K562 (cell line): ENCODE measurements at regions not wholly inside any gene's neighbourhood (a gene's known extent, or its start where the extent isn't known, plus 50 kb on each side); places are given as distances from the start of the nearest gene placed in this dataset.

ENCODE experiments used
- ARID1B ChIP-seq: fragments of 450-650 bp; IDR thresholded peaks from 2 replicates; pipeline ENCODE4 v1.6.1; 2016; ENCODE audit warnings: antibody characterized with exemption, mild to moderate bottlenecking, inconsistent platforms
- ARID2 ChIP-seq: fragments of 450-650 bp; IDR thresholded peaks from 2 replicates; pipeline ENCODE4 v1.6.1; 2017; ENCODE audit warnings: antibody characterized with exemption, mild to moderate bottlenecking
- BHLHE40 ChIP-seq: IDR thresholded peaks from 2 replicates; pipeline ENCODE4 v1.6.1; 2011; ENCODE audit warnings: low read length, improper control_type of control experiment
- DACH1 ChIP-seq: fragments of 450-650 bp; IDR thresholded peaks from 2 replicates; pipeline ENCODE4 v1.6.1; 2018; ENCODE audit not compliant: partially characterized antibody
- KAT7 ChIP-seq: sonication (generic); formaldehyde crosslinking; IDR thresholded peaks from 2 replicates; pipeline ENCODE4 v1.8.0; 2022; ENCODE audit warnings: missing genetic modification reagents, mild to moderate bottlenecking, borderline replicate concordance
- MAFK ChIP-seq: IDR thresholded peaks from 2 replicates; pipeline ENCODE4 v1.6.1; 2011; ENCODE audit warnings: low read length, improper control_type of control experiment
- MCM7 ChIP-seq, 2 experiments: fragments of 450-650 bp; IDR thresholded peaks; 2 replicates each; pipeline ENCODE4 v1.6.1; 2016 to 2018
- MEF2D ChIP-seq: conservative IDR thresholded peaks from 2 replicates; pipeline ENCODE4 v1.6.1; 2016; ENCODE audit warnings: low read depth, missing genetic modification characterization, missing compliant biosample characterization
- NFIC ChIP-seq: fragments of 450-650 bp; IDR thresholded peaks from 2 replicates; pipeline ENCODE4 v1.6.1; 2017; ENCODE audit warnings: mild to moderate bottlenecking, inconsistent platforms
- NR2C2 ChIP-seq, 2 experiments: fragments of 200-800 bp in 1 of 2; sonication (Bioruptor generic) in 1 of 2; sonication (generic) in 1 of 2; formaldehyde crosslinking in 1 of 2; IDR thresholded peaks; 2 replicates each; pipeline versions ENCODE4 v1.6.1 to v1.8.0; 2016 to 2022; ENCODE audit warnings: mild to moderate bottlenecking in 1 of 2, missing compliant biosample characterization in 1 of 2, missing genetic modification characterization in 1 of 2, missing genetic modification reagents in 1 of 2
- PHF20 ChIP-seq: fragments of 450-650 bp; IDR thresholded peaks from 2 replicates; pipeline ENCODE4 v1.6.1; 2018; ENCODE audit not compliant: partially characterized antibody
- PHF21A ChIP-seq: fragments of 450-650 bp; IDR thresholded peaks from 2 replicates; pipeline ENCODE4 v1.6.1; 2017; ENCODE audit warnings: low read depth, borderline replicate concordance
- SMAD4 ChIP-seq: fragments of 250-450 bp; sonication (Bioruptor Pico); conservative IDR thresholded peaks from 2 replicates; pipeline ENCODE4 v1.8.0; 2021; ENCODE audit warnings: inconsistent platforms, mild to moderate bottlenecking, moderate library complexity
- SOX6 ChIP-seq: fragments of 450-650 bp; IDR thresholded peaks from 2 replicates; pipeline ENCODE4 v1.6.1; 2014; ENCODE audit warnings: mild to moderate bottlenecking
- SRSF3 ChIP-seq: fragments of 200-400 bp; formaldehyde crosslinking; IDR thresholded peaks from 2 replicates; pipeline ENCODE4 v1.6.1; 2016; ENCODE audit warnings: mild to moderate bottlenecking, low read length, moderate library complexity; ENCODE audit not compliant: insufficient read depth
- ZNF695 ChIP-seq: fragments of 450-650 bp; formaldehyde crosslinking; IDR thresholded peaks from 2 replicates; pipeline ENCODE4 v1.4.0; 2020; ENCODE audit warnings: mild to moderate bottlenecking, moderate library complexity
- ZNF717 ChIP-seq: fragments of 250-450 bp; sonication (Bioruptor Pico); IDR thresholded peaks from 2 replicates; pipeline ENCODE4 v1.5.0; 2021
- ZNF764 ChIP-seq: fragments of 250-450 bp; sonication (Bioruptor Pico); IDR thresholded peaks from 2 replicates; pipeline ENCODE4 v1.4.0; 2020; ENCODE audit warnings: low read depth, mild to moderate bottlenecking, moderate library complexity
- TF ChIP-seq, protein P1 (sequence below), 2 experiments: fragments of 450-650 bp; IDR thresholded peaks; 2 replicates each; pipeline ENCODE4 v1.6.1; 2016; ENCODE audit warnings: mild to moderate bottlenecking in 2 of 2, borderline replicate concordance in 1 of 2, low read depth in 1 of 2, moderate library complexity in 1 of 2
- TF ChIP-seq, protein P2 (sequence below): fragments of 250-450 bp; sonication (Bioruptor Pico); IDR thresholded peaks from 2 replicates; pipeline ENCODE4 v1.6.1; 2021; ENCODE audit warnings: mild to moderate bottlenecking

DNA sequence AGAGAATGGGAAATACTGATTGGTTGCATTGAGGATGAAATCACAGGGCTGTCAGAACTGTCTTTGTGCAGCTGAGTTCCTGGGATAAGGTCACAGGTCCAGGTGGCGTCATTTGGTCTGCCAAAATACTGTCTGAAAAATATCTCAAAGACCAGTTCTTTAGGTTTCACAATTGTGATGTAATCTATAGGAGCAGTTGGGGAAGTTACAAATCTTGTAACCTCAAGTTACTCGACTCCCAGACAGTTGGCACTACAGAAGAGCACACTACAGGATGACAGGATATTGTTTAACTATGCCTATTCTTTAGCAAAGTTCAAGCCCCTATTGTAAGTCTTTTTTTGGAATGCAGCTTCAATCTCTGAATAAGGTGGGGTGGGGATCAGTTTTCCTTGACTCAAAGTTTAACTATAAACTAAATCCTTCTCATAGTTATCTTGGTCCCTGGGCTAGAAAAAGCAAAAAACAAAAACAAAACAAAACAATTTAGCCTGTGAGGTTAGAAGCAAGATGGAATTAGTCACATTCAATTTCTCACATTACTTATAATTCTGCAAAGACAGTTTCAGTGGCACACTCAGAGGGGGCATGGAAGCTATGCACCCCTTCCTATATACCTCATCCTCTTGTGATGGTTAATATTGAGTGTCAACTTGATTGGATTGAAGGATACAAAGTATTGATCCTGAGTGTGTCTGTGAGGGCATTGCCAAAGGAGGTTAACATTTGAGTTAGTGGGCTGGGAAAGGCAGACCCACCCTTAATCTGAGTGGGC is 276.0 kb downstream of the AUH start (continued):
- TF ChIP-seq PHF20 (no peak), SRSF3 (no peak), MEF2D (no peak), ZNF764 (CRISPR knock-in tag) (no peak), KAT7 (CRISPR knock-in tag) (no peak), ZNF695 (no peak), NFIC (no peak), MCM7 (IDR thresholded peaks at IDR 0.05) (no peak), ARID2 (no peak), DACH1 (no peak), BHLHE40 (no peak), ZNF717 (CRISPR knock-in tag) (no peak), SMAD4 (CRISPR knock-in tag) (no peak; the same call in 1 of the 2 replicates), NR2C2 (CRISPR knock-in tag; IDR thresholded peaks at IDR 0.05) (no peak), NR2C2 (tag; IDR thresholded peaks at IDR 0.05) (peak; percentile 19; the same call in 1 of the 2 replicates), MAFK (no peak), ARID1B (peak; percentile 24; the same call in 1 of the 2 replicates), SOX6 (no peak), PHF21A (no peak)
- TF ChIP-seq, protein P1, sequence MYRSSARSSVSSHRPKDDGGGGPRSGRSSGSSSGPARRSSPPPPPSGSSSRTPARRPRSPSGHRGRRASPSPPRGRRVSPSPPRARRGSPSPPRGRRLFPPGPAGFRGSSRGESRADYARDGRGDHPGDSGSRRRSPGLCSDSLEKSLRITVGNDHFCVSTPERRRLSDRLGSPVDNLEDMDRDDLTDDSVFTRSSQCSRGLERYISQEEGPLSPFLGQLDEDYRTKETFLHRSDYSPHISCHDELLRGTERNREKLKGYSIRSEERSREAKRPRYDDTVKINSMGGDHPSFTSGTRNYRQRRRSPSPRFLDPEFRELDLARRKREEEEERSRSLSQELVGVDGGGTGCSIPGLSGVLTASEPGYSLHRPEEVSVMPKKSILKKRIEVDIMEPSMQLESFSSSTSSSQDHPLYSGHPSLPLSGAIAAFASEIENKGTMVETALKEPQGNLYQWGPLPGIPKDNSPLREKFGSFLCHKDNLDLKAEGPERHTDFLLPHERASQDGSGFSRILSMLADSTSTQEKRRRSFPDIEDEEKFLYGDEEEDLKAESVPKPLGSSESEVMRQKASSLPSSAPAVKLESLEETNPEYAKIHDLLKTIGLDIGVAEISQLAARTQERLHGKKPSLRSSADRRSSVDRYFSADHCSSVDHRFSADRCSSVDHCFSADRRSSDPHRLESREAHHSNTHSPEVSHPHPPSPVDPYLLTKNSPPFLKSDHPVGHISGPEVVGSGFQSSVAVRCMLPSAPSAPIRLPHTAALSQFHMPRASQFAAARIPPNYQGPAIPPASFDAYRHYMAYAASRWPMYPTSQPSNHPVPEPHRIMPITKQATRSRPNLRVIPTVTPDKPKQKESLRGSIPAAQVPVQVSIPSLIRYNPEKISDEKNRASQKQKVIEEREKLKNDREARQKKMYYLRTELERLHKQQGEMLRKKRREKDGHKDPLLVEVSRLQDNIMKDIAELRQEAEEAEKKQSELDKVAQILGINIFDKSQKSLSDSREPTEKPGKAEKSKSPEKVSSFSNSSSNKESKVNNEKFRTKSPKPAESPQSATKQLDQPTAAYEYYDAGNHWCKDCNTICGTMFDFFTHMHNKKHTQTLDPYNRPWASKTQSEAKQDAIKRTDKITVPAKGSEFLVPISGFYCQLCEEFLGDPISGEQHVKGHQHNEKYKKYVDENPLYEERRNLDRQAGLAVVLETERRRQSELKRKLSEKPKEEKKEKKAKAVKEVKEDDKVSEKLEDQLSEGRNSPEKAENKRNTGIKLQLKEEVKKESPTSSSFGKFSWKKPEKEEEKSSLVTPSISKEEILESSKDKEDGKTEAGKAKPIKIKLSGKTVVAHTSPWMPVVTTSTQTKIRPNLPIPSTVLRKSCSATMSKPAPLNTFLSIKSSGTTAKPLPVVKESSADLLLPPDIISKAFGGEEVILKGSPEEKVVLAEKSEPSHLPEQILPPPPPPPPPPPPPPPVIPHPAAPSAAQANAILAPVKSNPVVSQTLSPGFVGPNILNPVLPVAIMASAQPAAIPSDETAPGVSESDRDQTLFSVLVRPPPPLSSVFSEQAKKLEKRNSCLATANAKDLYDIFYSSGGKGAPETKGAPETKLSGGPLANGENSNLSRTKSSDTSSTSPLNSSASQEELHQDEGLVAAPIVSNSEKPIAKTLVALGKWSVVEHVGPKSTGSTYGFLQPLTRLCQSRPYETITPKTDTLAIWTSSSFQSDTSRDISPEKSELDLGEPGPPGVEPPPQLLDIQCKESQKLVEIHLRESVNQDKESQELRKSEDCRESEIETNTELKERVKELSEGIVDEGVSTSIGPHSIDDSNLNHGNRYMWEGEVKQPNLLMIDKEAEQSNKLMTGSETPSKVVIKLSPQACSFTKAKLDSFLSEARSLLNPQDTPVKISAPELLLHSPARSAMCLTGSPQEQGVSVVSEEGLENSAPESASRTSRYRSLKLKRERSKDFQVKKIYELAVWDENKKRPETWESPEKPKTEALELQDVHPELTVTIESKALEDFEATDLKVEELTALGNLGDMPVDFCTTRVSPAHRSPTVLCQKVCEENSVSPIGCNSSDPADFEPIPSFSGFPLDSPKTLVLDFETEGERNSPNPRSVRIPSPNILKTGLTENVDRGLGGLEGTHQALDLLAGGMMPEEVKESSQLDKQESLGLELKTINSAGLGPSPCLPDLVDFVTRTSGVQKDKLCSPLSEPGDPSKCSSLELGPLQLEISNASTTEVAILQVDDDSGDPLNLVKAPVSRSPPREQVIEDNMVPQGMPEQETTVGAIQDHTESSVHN (IDR thresholded peaks at IDR 0.05; ENCODE audit: borderline replicate concordance in 1 of 2, low read depth in 1 of 2) = 0 out of 4 replicates have a peak, but pooled peaks of 1 of the 2 experiments have one; percentile 25
- TF ChIP-seq, protein P2, sequence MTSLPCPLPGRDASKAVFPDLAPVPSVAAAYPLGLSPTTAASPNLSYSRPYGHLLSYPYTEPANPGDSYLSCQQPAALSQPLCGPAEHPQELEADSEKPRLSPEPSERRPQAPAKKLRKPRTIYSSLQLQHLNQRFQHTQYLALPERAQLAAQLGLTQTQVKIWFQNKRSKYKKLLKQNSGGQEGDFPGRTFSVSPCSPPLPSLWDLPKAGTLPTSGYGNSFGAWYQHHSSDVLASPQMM = no peak
